HG02970 (cell line): ENCODE measurements at regions not wholly inside any gene's neighbourhood (a gene's known extent, or its start where the extent isn't known, plus 50 kb on each side); places are given as distances from the start of the nearest gene placed in this dataset.
"Not testable (repeated sequence)": the region's sequence is repeated elsewhere in the genome, so short reads cannot be mapped to it uniquely, and the experiment has no call there.

Source experiments
- ATAC-seq: cut with Tn5 transposase; IDR thresholded peaks from one replicate; pipeline ENCODE4 v1.9.1; 2021; ENCODE audit warnings: mild to moderate bottlenecking, moderate library complexity, moderate number of reproducible peaks; ENCODE audit not compliant: unreplicated experiment, low FRiP score

DNA sequence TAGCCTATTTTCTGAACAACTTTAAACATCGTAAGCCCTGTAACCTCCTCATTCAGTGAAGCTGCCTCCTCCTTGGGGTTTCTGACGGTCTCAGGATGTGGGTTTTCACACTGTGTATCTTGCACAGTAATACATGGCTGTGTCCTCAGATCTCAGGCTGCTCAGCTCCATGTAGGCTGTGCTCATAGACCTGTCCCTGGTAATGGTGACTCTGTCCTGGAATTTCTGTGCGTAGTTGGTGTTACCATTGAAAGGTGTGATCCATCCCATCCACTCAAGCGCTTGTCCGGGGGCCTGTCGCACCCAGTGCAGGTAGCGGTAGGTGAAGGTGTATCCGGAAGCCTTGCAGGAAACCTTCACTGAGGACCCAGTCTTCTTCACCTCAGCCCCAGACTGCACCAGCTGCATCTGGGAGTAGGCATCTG lies 980.5 kb downstream of the TMEM121 start:
- no peak for ATAC-seq

GRCh38 chr14:106507354-106507753 lies 981.0 kb downstream of the TMEM121 start:
- no peak for ATAC-seq

- no peak for ATAC-seq
Observed at GRCh38 chr14:106508216-106508615, 981.8 kb downstream of the TMEM121 start.

DNA sequence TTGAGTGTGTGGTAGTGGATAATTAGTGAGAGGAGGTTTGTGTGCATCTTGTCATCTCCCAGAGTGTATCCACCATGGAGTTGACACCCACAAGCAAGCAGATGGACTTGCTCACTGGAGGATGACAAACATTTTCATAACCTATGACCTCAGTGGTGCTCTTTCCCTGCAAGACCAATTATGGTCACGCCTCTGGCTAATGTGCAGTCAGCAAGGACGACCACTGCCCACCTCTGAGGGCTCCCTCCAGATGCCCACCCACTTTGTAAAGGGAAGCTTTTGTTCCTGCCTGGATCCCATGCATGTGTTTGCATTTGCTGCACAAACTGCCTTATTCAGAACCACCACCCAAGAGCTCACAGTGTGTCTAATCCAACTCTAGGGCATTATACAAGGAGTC lies 982.8 kb downstream of the TMEM121 start:
- no peak for ATAC-seq

- ATAC-seq: no peak
Observed at GRCh38 chr14:106509807-106510206, 983.4 kb downstream of the TMEM121 start.

GRCh38 chr14:106511006-106511799 lies 984.8 kb downstream of the TMEM121 start:
- no peak for ATAC-seq

- no peak for ATAC-seq
Observed at GRCh38 chr14:106511800-106512198, 985.4 kb downstream of the TMEM121 start.

DNA sequence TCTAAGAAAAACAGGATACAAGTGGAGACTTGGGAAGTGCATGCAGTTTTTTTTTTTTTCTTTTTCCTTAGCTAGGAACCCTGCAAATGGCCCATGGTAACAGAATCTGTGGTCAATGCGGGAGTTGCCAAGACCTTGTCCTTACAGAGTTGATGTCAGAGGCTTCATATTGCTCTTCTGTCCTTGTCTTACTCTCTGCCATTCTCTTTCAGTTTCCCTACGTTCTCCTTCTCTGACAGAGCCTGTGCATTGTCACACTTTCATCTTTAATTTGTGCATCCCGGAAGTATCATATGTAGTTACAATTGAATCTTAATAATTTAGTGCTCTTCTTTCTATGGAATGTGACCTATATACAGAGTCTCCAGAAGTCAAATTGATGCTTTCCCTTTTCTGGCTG lies 986.9 kb downstream of the TMEM121 start:
- no peak for ATAC-seq

GRCh38 chr14:106518054-106518943 lies 991.9 kb downstream of the TMEM121 start:
- no peak for ATAC-seq

GRCh38 chr14:106522118-106522517 lies 995.7 kb downstream of the TMEM121 start:
- ATAC-seq: not testable (repeated sequence)

DNA sequence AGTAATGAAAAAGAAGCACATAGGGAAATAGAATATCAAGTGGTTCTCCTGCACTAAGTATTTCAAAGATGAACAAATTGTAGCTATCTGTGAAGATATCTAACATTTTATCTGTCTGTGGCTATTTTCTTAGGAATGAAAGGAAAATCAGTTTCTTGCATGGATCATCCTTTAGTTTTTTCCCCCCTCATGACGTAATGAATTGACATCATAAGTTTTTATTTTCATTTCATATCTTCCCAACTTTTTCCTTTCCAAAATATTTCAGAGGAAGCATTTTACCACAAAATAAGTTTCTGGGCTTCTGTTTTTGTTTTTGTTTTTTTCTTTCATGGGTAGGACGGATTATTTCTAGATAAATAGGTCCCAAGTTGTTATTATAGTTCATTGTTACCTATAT lies 996.6 kb downstream of the TMEM121 start:
- no peak for ATAC-seq

- no peak for ATAC-seq
Observed at GRCh38 chr14:106528717-106529116, 1002.3 kb downstream of the TMEM121 start.

DNA sequence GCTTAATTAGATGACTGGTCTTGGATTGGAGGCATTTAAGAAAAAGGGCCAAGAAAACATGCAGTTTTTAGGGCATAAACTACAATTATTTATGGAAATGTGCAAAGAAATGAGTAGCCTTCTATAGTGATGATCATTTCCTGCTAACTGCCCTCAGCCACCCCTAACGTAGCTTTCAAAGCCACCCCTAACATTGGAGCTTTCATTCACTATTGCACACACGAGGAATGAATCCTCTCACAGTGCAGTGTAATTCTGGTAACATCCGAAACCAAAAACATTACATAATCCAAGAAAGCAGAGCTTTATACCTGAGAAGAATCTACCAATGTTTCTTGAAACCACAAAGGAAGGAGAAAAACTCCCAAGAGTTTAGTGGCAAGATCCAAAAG lies 1003.6 kb downstream of the TMEM121 start:
- ATAC-seq: no peak

DNA sequence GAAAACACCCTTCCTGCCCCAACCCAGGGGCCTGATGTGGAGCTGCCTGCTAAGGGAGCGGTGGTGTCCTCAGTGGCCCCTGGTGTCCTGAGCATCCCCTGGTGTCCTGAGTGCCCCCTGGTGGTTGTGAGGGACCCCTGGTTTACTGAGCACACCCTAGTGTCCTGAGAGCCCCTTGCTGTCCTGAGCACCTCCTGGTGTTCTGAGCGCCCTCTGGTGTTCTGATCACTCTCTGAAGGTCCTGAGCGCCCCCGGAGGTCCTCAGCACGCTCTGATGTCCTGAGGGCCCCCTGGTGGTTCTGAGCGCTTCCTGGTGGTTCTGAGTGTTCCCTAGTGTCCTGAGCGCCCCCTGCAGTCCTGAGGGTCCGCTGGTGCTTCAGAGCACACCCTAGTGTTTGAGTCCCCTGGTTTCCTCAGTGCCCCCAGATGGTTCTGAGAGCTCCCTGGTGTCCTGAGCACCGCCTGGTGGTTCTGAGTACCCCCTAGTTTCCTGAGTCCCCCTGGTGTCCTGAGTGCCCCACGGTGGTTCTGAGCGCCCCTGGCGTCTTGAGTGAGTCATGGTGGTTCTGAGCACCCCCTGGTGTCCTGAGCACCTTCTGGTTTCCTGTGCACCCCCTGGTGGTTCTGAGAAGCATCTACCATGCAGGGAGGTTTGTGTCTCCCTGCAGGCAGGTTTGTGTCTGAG lies 1004.2 kb downstream of the TMEM121 start:
- ATAC-seq: peak; percentile 69

DNA sequence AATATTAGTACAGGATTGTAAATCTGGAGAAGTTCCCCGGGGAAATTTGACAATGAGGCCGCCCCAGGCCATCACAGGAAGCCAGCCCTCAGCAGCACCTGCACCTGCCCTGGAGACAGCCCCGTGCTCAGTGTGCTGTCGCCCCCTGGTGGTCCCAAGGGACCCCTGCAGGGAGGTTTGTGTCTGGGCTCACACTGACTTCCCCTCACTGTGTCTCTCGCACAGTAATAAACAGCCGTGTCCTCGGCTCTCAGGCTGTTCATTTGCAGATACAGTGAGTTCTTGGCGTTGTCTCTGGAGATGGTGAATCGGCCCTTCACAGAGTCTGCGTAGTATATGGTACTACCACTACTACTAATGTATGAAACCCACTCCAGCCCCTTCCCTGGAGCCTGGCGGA lies 1011.2 kb downstream of the TMEM121 start:
- not testable (repeated sequence) for ATAC-seq

DNA sequence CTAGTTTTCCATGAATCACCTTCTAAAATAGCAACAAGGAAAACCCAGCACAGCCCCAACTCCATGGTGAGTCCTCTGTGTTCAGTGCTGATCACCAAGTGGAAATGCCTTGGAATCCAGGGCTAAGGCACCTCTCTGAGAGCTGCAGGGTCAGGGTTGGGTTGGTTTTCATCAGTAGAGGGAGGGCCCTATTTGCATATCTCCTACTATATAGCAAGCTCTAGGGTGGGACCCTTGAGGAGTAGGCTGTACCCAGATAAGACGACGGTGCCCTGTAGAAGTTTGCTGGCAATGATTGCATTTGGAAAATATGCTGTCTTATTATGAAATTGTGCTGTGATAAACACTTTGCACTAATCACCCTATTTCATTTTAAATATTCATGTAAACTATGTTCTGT lies 1011.8 kb downstream of the TMEM121 start:
- no peak for ATAC-seq

- ATAC-seq: no peak
Observed at GRCh38 chr14:106547735-106548434, 1021.5 kb downstream of the TMEM121 start.

DNA sequence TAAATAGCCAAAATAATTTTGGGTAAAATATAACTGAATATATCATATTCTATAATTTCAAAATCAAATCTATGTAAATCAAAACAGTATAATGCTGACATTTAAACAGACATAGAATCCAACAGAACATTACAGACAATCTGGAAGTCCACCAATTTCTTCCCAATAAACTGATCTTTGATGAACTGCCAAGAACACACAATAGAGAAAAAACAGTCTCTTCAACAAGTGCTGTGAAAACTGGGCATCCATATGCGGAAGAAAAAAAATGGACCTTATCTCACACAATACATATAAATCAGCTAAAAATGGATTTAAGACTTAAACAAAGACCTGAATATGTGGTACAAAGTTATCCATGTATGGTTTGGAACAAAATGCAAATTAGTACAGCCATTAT lies 1022.7 kb downstream of the TMEM121 start:
- no peak for ATAC-seq

DNA sequence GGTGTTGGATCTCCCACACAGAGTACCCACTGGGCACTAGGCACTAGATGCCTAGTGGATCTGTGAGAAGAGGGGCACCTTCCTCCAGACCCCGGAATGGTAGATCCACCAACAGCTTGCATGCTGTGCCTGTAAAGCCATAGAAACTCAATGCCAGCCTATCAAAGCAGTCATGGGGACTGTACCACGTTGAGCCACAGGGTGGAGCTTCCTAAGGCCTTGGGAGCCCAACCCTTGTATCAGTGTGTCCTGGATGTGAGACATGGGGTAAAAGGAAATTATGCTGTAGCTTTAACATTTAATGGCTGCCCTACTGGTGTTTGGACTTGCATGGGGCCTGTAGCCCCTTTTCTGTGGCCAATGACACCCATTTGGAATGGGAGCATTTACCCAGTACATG lies 1024.9 kb downstream of the TMEM121 start:
- no peak for ATAC-seq

GRCh38 chr14:106556211-106556610 lies 1029.8 kb downstream of the TMEM121 start:
- ATAC-seq: not testable (repeated sequence)
